C4-2B (cell line): ENCODE measurements at regions not wholly inside any gene's neighbourhood (a gene's known extent, or its start where the extent isn't known, plus 50 kb on each side); places are given as distances from the start of the nearest gene placed in this dataset.

Experiments
- ZFX ChIP-seq: fragments of 450-650 bp; IDR thresholded peaks from 2 replicates; pipeline ENCODE4 v1.6.1; 2017
- TF ChIP-seq, protein P1 (sequence below): fragments of 450-650 bp; conservative IDR thresholded peaks from 2 replicates; pipeline ENCODE4 v1.5.1; 2017; ENCODE audit warnings: mild to moderate bottlenecking

DNA sequence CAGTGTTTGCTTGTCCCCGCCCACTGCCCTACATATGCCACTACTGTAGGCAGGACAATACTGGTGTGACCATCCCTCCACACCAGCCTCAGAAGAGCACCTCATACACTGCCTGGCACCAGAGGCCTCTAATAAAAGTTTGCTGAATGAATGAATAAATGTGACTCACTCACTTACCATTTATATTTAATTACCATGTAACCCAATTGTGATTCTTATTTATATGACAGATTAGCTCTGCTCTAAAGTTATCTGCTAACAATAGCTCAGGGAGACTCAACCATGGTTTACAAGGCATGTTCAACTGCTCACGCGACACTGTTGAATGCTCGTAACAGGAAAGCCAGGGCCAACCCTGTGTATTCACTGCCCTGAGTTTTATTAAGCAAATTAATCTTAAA, 66.0 kb upstream of the DOCK9 start:
- TF ChIP-seq, protein P1, sequence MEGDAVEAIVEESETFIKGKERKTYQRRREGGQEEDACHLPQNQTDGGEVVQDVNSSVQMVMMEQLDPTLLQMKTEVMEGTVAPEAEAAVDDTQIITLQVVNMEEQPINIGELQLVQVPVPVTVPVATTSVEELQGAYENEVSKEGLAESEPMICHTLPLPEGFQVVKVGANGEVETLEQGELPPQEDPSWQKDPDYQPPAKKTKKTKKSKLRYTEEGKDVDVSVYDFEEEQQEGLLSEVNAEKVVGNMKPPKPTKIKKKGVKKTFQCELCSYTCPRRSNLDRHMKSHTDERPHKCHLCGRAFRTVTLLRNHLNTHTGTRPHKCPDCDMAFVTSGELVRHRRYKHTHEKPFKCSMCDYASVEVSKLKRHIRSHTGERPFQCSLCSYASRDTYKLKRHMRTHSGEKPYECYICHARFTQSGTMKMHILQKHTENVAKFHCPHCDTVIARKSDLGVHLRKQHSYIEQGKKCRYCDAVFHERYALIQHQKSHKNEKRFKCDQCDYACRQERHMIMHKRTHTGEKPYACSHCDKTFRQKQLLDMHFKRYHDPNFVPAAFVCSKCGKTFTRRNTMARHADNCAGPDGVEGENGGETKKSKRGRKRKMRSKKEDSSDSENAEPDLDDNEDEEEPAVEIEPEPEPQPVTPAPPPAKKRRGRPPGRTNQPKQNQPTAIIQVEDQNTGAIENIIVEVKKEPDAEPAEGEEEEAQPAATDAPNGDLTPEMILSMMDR: no peak
- TF ChIP-seq ZFX: no peak
